ENCODE measurements at regions not wholly inside any gene's neighbourhood (a gene's known extent, or its start where the extent isn't known, plus 50 kb on each side); places are given as distances from the start of the nearest gene placed in this dataset.

GRCh38 chr15:57782731-57783130 is 76.2 kb downstream of the POLR2M start:
- POLR2A ChIA-PET, result no interaction called here
- Histone ChIP-seq H3K36me3 (ENCODE audit: control insufficient read depth in 2 of 2, insufficient read depth in 1 of 2, low read length in 2 of 2) (no peaks in the 10 kb centered on the region), H3K9me3 (ENCODE audit: control insufficient read depth, insufficient read depth, low read depth, low read length) (no peaks in the 10 kb centered on the region), H3K4me3 (ENCODE audit: low read depth, low read length) (no peak overlapping the region), H3K27ac (ENCODE audit: extremely low read depth, low read depth, low read length) (no peak overlapping the region), H3K4me1 (ENCODE audit: control insufficient read depth, insufficient read depth, low read length) (no peaks in the 10 kb centered on the region)
- TF ChIP-seq ZNF146 (tag by site-specific recombination; IDR thresholded peaks at IDR 0.05), result no peak
- no peak for TF ChIP-seq GLIS2 (tag by site-specific recombination; IDR thresholded peaks at IDR 0.05)
- TF ChIP-seq FEZF1 (tag by site-specific recombination; IDR thresholded peaks at IDR 0.05), result no peak
- TF ChIP-seq ZNF23 (tag by site-specific recombination; IDR thresholded peaks at IDR 0.05; ENCODE audit: borderline replicate concordance), result no peak
- no peak for TF ChIP-seq KLF1 (tag by site-specific recombination; IDR thresholded peaks at IDR 0.05)
- TF ChIP-seq ATF2 (tag by site-specific recombination; IDR thresholded peaks at IDR 0.05; ENCODE audit: low read depth), result no peak
- TF ChIP-seq ZNF555 (tag by site-specific recombination; conservative IDR thresholded peaks at IDR 0.05), result no peak
- no peak for TF ChIP-seq ZBTB44 (tag by site-specific recombination; IDR thresholded peaks at IDR 0.05)
- CTCF ChIA-PET, result interaction anchor here (0.7 to 1.4 kb wide), 3 partner anchors 68 to 199 kb away, joined by 4 to 6 read pairs (median 4); no protein-coding TSS in a partner anchor

- CTCF ChIA-PET, result no interaction called here
Observed at GRCh38 chr15:57784081-57784511, 77.6 kb downstream of the POLR2M start.

More at GRCh38 chr15:57784081-57784511, 77.6 kb downstream of the POLR2M start:
- no peaks in the 10 kb centered on the region for H3K36me3 ChIP-seq (ENCODE audit: control insufficient read depth in 2 of 2, insufficient read depth in 1 of 2, low read length in 2 of 2)
- H3K4me1 ChIP-seq (ENCODE audit: control insufficient read depth, insufficient read depth, low read length), result no peaks in the 10 kb centered on the region
- no peaks in the 10 kb centered on the region for H3K9me3 ChIP-seq (ENCODE audit: control insufficient read depth, insufficient read depth, low read depth, low read length)
- H3K27ac ChIP-seq (ENCODE audit: extremely low read depth, low read depth, low read length), result no peak overlapping the region
- no peak overlapping the region for H3K4me3 ChIP-seq (ENCODE audit: low read depth, low read length)
- TF ChIP-seq TCF7L2 (IDR thresholded peaks at IDR 0.05; ENCODE audit: borderline replicate concordance, low read depth, low read length) (no peak), ZBTB6 (tag by site-specific recombination; IDR thresholded peaks at IDR 0.05) (no peak), ZBTB7A (tag by site-specific recombination; IDR thresholded peaks at IDR 0.05; ENCODE audit: low read depth) (no peak), SETDB1 (IDR thresholded peaks at IDR 0.05; ENCODE audit: insufficient read length, low read length) (no peak), PBX3 (CRISPR knock-in tag; IDR thresholded peaks at IDR 0.05) (no peak), ZNF10 (tag by site-specific recombination; IDR thresholded peaks at IDR 0.05) (no peak), ZNF280C (tag by site-specific recombination; IDR thresholded peaks at IDR 0.05) (no peak), ZNF174 (tag by site-specific recombination; IDR thresholded peaks at IDR 0.05) (no peak), ZNF26 (tag by site-specific recombination; IDR thresholded peaks at IDR 0.05) (no peak), ZNF792 (tag by site-specific recombination; IDR thresholded peaks at IDR 0.05) (no peak), YY1 (tag by site-specific recombination; IDR thresholded peaks at IDR 0.05) (no peak), CTCF (tag by site-specific recombination; IDR thresholded peaks at IDR 0.05) (no peak), BCL11B (tag by site-specific recombination; IDR thresholded peaks at IDR 0.05; ENCODE audit: low read depth) (no peak)
- POLR2A ChIA-PET, result no interaction called here

Measured in HEK293 (cell line).